ENCODE measurements at regions not wholly inside any gene's neighbourhood (a gene's known extent, or its start where the extent isn't known, plus 50 kb on each side); places are given as distances from the start of the nearest gene placed in this dataset.
A peak's percentile ranks its signal among the peaks of the same experiment; 100 is the strongest.

- BruUV-seq (replicated peaks), result no TSS peak
- H3K4me3 Mint-ChIP-seq (ENCODE audit: unreplicated experiment), result no peak overlapping the region
- no peaks in the 10 kb centered on the region for H3K36me3 ChIP-seq (ENCODE audit: control insufficient read depth, insufficient read depth, low read length)
- H3K9me3 ChIP-seq, result no peaks in the 10 kb centered on the region
- H3K27me3 Mint-ChIP-seq (ENCODE audit: insufficient read depth, unreplicated experiment), result no peaks in the 10 kb centered on the region
- TF ChIP-seq, protein P1, sequence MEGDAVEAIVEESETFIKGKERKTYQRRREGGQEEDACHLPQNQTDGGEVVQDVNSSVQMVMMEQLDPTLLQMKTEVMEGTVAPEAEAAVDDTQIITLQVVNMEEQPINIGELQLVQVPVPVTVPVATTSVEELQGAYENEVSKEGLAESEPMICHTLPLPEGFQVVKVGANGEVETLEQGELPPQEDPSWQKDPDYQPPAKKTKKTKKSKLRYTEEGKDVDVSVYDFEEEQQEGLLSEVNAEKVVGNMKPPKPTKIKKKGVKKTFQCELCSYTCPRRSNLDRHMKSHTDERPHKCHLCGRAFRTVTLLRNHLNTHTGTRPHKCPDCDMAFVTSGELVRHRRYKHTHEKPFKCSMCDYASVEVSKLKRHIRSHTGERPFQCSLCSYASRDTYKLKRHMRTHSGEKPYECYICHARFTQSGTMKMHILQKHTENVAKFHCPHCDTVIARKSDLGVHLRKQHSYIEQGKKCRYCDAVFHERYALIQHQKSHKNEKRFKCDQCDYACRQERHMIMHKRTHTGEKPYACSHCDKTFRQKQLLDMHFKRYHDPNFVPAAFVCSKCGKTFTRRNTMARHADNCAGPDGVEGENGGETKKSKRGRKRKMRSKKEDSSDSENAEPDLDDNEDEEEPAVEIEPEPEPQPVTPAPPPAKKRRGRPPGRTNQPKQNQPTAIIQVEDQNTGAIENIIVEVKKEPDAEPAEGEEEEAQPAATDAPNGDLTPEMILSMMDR (IDR thresholded peaks at IDR 0.05; ENCODE audit: insufficient read depth in 1 of 2, low read depth in 1 of 2, low read length in 1 of 2, severe bottlenecking in 1 of 2, unreplicated experiment in 1 of 2), result no peak
- POLR2A ChIA-PET, result no interaction called here
- H3K4me1 ChIP-seq, result no peaks in the 10 kb centered on the region
- H3K27ac Mint-ChIP-seq (ENCODE audit: unreplicated experiment), result no peak overlapping the region
- no peaks in the 10 kb centered on the region for H3K36me3 Mint-ChIP-seq (ENCODE audit: insufficient read depth, unreplicated experiment)
- no peaks in the 10 kb centered on the region for H3K4me1 Mint-ChIP-seq (ENCODE audit: low read depth, unreplicated experiment)
- H3K27me3 ChIP-seq (replicated peaks; ENCODE audit: control insufficient read depth, insufficient read depth, low read length), result no peaks in the 10 kb centered on the region
- no peak overlapping the region for H3K4me3 ChIP-seq (ENCODE audit: low read depth, low read length)
- CTCF ChIA-PET, result no interaction called here
- no peak for DNase-seq
- H3K9me3 Mint-ChIP-seq (ENCODE audit: unreplicated experiment), result peaks cover 3% of the 10 kb centered on the region
- intact Hi-C loops (cut with micrococcal nuclease; ENCODE audit: unreplicated experiment), result loop anchor here (10.0 kb wide), 1 partner anchor 583 kb away; a partner anchor contains a TSS
Measured at GRCh38 chr2:221741496-221742211, 169.6 kb upstream of the EPHA4 start.

DNA sequence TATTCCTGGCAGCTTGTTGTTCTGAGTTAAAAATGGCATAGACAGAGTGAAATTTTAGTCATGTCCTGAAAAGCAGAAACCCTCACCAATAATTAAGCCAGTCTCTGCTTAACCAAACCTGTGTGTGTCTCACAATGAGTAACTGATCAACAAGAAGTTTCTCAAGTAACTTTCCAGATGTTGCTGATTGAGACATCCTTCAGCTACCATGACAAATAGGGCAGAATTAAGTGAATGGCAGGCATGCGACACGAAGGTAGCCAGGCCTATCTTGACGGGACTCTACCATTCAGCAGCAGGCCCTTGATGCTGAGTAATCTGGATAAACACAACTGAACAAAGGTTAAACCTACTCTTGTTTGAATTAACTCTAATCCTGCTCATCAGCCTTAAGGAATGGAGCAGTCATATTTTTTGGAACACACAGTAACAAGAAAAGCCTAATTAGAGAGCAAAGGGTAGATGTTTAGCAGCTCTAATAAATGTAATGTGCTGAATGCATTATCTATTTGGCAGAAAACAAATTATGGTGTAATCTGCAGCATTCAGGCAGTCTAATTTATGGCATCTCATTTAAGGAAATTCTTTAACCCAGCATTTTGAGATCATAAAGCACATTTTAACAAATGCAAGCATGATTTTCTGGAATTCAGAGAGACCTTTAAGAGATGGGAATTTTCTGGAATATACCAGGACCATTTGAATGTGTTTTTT, 159.5 kb upstream of the EPHA4 start:
- peak; percentile 83 to 90 for DNase-seq
- CTCF ChIA-PET, result interaction anchor here (1.0 kb wide), 1 partner anchor 63 kb away, joined by 4 read pairs; no protein-coding TSS in a partner anchor

GRCh38 chr2:221726894-221727513, 154.9 kb upstream of the EPHA4 start:
- intact Hi-C loops (cut with micrococcal nuclease; ENCODE audit: unreplicated experiment), result no loop called here
- Mint-ChIP-seq H3K4me3 (ENCODE audit: unreplicated experiment) (no peak overlapping the region), H3K27ac (ENCODE audit: unreplicated experiment) (no peak overlapping the region), H3K9me3 (ENCODE audit: unreplicated experiment) (peaks cover 41% of the 10 kb centered on the region), H3K4me1 (ENCODE audit: low read depth, unreplicated experiment) (peaks cover 22% of the 10 kb centered on the region), H3K27me3 (ENCODE audit: insufficient read depth, unreplicated experiment) (peaks cover 5% of the 10 kb centered on the region), H3K36me3 (ENCODE audit: insufficient read depth, unreplicated experiment) (peaks cover 20% of the 10 kb centered on the region)
- BruUV-seq (replicated peaks), result no TSS peak
- TF ChIP-seq, protein P1 (IDR thresholded peaks at IDR 0.05; ENCODE audit: insufficient read depth in 1 of 2, low read depth in 1 of 2, low read length in 1 of 2, severe bottlenecking in 1 of 2, unreplicated experiment in 1 of 2), result no peak
- ChIA-PET POLR2A (no interaction called here), CTCF (no interaction called here)
- DNase-seq, result no peak
- Histone ChIP-seq H3K4me1 (peaks cover 17% of the 10 kb centered on the region), H3K27me3 (replicated peaks; ENCODE audit: control insufficient read depth, insufficient read depth, low read length) (no peaks in the 10 kb centered on the region), H3K36me3 (ENCODE audit: control insufficient read depth, insufficient read depth, low read length) (no peaks in the 10 kb centered on the region), H3K9me3 (peaks cover 21% of the 10 kb centered on the region), H3K4me3 (ENCODE audit: low read depth, low read length) (no peak overlapping the region)

More for the DNA sequence above, 159.5 kb upstream of the EPHA4 start:
- intact Hi-C loops (cut with micrococcal nuclease; ENCODE audit: unreplicated experiment), result loop anchor here (1.0 to 5.0 kb wide), 4 partner anchors 15 to 236 kb away; partner anchors contain the start of gene EPHA4
- TF ChIP-seq, protein P1 (IDR thresholded peaks at IDR 0.05; ENCODE audit: insufficient read depth in 1 of 2, low read depth in 1 of 2, low read length in 1 of 2, severe bottlenecking in 1 of 2, unreplicated experiment in 1 of 2), result no peak
- no peaks in the 10 kb centered on the region for H3K27me3 Mint-ChIP-seq (ENCODE audit: insufficient read depth, unreplicated experiment)
- Histone ChIP-seq H3K9me3 (no peaks in the 10 kb centered on the region), H3K36me3 (ENCODE audit: control insufficient read depth, insufficient read depth, low read length) (no peaks in the 10 kb centered on the region), H3K4me1 (peaks cover 26% of the 10 kb centered on the region), H3K27me3 (replicated peaks; ENCODE audit: control insufficient read depth, insufficient read depth, low read length) (no peaks in the 10 kb centered on the region), H3K4me3 (ENCODE audit: low read depth, low read length) (no peak overlapping the region)
- H3K27ac Mint-ChIP-seq (ENCODE audit: unreplicated experiment), result peak overlapping the region; percentile 89
- no peaks in the 10 kb centered on the region for H3K36me3 Mint-ChIP-seq (ENCODE audit: insufficient read depth, unreplicated experiment)
- peak overlapping the region; percentile 48 for H3K4me3 Mint-ChIP-seq (ENCODE audit: unreplicated experiment)
- BruUV-seq (replicated peaks), result no TSS peak
- POLR2A ChIA-PET, result no interaction called here
- H3K4me1 Mint-ChIP-seq (ENCODE audit: low read depth, unreplicated experiment), result peaks cover 23% of the 10 kb centered on the region
- H3K9me3 Mint-ChIP-seq (ENCODE audit: unreplicated experiment), result peaks cover 13% of the 10 kb centered on the region
